HG03565 (cell line): ENCODE measurements at regions not wholly inside any gene's neighbourhood (a gene's known extent, or its start where the extent isn't known, plus 50 kb on each side); places are given as distances from the start of the nearest gene placed in this dataset.

Source experiments
- ATAC-seq: cut with Tn5 transposase; IDR thresholded peaks from one replicate; pipeline ENCODE4 v1.9.1; 2021; ENCODE audit warnings: mild to moderate bottlenecking, moderate library complexity; ENCODE audit not compliant: unreplicated experiment

DNA sequence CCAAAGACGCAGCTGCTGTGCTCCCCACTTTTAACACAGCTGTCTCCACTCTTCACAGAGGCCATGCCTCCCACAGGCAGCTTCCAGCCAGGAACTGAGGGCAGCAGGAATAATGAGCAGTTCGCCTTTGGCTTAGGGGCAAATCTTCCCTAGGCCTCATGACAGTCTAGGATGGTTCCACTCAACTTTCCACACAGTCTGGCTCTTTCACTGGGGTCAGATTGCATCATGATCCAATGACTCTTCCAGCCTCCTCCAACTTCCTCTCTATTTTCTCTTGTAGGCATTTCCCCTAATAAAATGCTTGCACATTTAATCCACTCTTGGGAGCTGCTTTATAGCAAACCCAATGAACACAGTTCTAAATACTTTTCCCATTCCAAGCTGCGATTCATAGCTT lies 271.6 kb upstream of the ATP2B1 start:
- ATAC-seq = no peak

DNA sequence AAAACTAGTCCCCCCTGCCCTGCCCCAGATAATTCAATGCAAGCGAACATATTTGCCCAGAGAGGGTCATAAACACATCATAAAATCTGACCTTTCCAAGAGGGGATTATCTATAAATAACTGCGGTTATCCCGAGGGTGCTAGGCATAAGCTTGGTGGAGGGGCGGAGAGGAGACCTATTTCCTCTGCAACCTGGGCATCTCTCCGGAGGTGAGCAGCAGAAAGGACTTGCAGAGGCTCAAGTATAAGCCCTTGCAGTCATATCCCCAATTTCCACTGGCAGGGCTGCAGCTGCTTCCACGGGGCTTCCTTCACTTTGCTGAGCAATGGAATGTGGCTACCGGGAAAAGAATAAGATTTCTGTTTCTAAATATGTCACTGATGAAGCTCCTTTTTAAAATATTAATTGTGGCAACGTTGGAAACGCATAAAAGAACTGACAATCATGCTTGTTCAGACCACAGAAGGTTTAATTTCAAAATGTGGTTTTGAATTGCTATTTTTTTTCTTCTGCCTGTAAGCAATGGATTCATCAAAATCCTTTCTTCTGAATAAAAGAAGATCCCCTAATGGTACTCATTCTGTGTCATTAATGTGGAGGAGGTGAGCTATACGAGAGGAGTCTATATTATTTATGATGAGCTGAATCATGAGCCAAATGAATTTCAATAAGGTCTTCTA lies 268.9 kb upstream of the ATP2B1 start:
- no peak for ATAC-seq

DNA sequence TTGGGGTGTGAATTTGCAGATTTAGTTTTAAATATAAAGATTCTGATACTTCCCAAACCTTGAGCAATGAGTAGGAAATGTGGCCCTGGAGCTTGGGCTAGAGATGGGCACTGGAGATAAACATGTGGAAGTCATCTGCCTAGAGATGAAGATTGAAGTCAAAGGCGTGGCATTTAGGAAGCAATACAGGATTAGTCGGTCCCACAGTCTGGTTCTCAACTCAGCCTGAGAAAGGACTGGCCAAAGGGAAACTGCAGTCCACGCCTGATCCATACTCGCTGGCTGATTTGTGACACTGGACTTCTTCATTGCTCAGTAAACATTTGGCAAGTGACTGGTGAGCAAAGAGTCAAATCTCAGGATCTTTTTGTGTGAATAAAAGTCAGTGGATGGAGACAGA lies 268.2 kb upstream of the ATP2B1 start:
- no peak for ATAC-seq

DNA sequence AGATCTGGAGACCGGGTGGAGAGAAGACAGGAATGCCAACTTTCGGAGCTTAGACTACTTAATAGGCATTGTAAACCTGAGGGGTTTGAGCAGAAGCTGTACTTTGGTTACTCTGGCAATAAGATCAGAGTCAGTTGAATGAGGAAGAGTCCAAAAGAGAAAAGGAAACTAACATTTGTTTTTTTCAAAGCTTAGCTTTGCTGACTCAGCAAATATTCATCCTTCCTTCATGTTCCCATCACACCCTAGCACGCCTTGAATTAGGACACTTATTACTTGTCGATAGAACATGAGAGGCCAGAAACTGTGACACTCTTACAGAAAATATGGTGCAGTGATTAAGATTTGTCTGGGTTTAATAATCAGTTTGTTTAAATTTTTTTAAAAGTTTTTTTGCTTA lies 266.9 kb upstream of the ATP2B1 start:
- ATAC-seq = no peak

DNA sequence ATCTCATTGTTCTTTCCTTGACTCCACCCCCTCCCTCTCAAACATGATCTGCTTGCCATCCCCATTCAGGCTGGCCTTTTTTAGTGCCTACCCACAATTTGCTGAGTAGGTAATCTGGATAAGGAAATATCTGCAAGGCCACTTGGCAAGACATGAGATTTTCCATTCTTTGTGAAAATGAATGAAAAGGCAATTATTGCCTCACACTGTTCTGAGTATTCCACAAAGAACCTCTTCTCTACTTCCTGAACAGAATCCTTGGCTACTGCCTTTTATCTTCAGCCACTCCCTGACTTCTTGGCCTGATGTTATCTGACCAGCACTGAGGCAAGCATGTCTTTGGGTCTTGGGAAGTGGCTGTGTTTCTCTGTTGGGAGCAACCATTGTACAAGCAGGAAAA lies 263.2 kb upstream of the ATP2B1 start:
- no peak for ATAC-seq

DNA sequence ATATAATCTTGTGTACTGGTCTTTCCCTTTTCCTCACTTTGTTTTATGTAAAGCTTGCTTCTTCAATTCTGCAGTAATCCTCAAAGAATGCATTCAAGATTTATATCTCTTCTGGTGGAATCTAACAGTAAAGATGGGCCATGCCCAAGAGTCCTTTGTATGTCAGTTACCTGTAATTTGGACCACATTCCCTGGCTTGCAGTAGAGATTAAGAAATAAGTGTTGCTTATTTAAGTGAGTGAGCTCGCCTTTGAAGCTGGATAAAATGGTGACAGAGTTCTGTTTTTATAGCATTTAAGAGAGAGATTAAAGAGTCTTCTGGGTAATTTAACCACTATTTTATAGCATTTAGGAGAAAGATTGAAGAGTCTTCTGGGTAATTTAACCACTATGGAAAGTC lies 262.1 kb upstream of the ATP2B1 start:
- ATAC-seq = no peak

DNA sequence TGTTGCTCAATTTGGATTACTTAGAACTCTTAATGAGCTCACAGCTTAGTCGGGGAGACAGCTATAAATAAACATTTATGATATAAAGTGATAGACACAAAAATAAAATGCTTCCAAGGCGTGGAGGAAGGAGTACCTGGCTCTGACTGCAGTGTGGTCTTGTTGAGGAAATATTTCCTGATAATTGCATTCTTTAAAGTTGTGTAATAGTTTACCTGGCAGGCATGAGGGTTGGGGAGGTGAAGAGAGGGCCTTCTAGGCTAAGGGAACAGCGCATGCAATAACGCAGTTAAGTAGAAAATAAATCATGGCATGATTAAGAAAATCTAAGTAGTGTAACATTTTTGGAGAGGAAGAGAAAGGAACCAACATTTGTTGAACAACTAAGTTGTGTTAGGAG lies 260.5 kb upstream of the ATP2B1 start:
- no peak for ATAC-seq

DNA sequence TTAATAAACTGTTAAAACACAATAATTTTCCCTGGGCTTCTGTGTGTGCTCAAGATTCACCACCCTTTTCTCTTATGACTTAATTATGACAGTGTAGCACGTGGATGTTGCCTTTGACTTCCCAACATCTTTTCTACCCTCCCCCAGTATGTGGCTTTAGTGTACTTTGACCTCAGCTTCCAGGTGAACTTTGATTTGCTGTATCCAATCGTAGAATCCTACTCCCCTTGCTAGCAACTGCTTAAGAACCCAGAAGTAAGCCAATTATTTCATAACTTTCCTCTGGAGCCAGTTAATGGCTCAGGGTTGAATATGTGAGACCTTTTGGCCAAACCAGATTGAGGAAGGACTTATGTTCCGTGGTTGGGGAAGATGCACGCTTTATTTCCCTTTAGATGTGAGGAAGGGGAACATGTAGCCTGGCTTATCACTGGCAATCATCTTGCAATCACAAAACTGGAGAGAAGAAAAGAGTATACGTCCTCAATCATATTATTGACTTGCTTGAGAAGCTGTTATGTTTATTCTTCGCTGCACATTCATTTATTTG lies 259.6 kb upstream of the ATP2B1 start:
- ATAC-seq = no peak

DNA sequence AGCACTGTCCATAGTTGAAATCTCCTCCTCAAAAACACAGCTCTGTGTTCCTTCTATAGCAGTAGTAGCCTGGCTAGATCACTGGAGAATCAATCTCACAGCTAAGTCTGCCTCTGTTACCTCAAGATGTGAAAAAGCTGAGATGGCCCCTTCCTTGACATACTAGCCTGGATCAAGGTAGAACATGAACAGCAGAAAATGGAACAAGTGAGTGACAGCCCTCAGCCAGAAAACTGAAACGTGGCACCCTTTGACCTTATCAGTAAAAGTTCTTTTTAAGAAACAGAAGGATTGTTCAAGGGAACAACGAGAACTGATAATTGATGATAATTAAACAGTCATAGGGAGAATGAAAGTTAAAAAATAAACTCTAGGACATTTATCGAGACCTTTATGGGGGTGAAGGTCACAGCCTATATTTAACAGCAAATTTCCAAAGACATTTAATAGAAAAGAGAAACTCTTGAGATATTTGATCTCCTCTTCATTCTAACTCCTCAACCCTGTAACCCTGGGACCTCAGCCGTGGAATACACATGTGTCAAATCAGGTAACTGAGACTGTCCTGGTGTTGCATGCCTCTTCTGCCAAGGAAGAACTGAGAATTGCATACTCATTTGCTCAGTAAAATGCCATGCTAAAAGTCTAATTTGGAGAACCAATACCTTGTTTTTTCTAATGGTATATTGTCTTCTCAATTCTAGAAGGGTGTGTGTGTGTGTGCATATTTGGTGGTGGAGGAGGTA lies 258.0 kb upstream of the ATP2B1 start:
- no peak for ATAC-seq

DNA sequence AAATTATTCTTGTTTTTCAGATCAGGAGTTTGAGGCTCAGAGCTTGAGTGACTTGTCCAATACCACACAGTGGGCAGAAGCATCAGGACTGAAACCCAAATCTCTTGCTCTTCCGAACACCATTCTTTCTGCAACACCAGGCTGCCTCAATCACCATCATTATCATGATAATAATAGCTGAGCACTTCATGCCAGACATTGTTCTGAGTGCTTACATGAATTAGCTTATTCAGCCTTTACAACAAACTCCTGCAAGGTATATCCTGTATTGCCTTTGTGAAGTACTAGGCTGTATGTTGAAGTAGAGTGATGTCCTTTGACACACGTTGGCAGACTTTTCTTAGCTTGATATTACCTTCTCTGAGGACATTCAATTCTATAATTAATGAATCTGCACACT lies 257.4 kb upstream of the ATP2B1 start:
- ATAC-seq = no peak

DNA sequence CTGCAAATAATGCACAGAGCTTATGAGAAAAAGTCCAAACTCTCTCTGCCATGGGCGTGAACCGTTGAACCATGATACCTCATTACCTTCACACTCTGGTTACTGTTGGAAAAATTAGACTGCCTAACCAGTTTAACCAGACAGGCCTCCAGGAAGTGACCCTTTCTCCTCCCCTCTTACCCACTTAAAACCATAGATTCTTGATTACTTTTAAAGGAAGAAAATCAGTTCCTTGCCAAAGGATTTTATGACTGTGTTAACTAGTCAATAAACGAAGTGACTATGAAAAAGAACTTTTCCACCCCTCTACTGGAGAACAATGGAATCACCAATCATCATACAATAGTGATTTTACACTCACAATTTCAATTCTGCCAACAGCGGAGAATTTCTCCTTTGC lies 254.0 kb upstream of the ATP2B1 start:
- no peak for ATAC-seq

DNA sequence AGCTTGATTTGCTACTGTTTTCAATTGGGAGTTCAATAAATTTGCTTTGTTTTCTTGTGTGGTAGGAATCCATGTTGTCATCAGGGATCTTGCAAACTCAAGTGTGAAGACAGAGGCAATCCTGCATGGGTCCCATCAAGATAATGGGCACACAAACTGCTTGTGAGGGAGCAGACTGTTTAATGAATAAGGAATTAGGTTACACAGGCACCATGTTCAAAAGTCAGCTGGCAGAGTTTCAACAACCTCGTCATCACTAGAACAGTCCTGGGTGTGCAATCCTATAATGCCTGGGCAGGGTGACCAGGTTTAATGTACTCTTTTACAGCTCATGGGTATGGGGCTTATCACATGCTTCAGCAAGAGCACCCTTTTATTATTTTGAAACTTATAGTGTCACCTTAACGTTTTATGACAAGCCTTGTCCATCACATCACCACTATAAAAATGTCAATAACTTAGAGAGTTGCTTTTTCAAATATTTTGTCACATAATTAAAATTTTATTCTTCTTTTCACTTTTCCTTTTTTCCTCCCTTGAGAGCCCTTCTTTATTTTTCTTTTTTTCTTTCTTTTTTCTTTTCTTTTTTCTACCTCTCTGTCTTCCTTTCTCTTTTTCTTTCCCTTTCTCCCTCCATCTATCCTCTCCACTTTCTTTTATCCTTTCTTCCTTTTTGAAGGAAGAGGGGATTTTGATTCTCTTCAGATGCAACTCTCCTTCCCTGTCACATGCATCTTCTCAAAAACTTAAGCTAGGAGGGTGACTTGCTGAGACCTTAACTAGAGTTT lies 252.2 kb upstream of the ATP2B1 start:
- no peak for ATAC-seq

DNA sequence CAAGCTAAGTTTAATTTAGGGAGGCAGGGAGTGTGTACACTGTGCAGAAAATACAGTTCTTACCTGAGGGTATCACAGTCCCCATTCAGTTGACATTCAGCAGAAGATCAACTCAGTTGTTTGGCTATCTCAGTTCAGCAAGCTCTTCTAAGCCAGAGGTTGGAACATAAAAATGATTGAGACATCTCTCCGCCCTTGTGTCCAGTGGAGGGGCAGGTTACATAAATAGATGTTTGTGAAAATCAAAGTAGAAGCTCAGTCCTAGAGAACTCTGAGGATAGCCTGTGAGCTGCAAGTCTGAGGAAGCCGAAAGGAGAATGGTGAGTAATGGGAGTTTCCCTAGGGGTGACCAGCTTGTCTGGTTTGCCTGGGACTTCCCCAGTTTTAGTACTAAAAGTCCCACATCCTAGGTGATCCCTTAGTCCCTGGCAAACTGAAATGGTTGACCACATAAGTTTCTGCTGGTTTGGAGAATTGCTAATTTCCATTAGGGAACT lies 251.4 kb upstream of the ATP2B1 start:
- peak; percentile 95 for ATAC-seq

DNA sequence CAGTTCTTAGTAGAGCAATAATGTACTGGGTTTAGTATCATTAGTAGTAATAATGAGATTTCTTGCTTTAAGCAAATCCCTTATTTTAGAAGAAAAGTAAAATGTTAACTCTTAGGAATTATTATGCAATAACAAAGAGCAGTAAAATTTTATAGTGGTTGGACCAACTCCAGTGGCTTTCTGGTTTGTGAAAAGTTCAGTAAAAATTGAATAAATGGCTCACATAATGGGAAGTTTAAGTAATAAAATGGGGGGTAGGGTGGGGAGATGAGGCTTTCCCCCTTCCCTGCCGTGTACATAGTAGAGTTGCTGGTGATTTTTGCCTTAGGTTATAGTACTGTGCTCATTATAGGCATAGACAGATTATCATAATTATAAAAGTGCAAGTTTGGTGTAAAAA lies 250.5 kb upstream of the ATP2B1 start:
- ATAC-seq = no peak

DNA sequence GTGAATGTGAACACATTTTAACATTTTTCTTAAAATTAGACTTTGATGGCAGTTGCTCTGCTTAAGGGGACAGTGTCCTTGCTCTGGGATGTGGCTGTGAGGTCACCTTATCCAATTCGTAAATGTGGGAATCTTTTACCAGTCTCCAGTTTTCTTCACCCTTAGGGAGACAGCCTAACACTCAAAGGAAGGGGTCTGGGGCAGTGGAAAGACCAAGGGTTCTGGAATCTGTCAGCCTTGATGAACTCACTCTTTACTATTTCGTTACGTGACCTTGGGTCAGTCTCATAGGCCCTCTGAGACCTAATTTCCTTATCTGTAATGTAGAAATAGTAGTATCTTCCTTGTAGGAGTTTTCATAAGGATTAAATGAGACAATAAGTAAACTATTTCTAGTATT lies 245.6 kb upstream of the ATP2B1 start:
- ATAC-seq = no peak

DNA sequence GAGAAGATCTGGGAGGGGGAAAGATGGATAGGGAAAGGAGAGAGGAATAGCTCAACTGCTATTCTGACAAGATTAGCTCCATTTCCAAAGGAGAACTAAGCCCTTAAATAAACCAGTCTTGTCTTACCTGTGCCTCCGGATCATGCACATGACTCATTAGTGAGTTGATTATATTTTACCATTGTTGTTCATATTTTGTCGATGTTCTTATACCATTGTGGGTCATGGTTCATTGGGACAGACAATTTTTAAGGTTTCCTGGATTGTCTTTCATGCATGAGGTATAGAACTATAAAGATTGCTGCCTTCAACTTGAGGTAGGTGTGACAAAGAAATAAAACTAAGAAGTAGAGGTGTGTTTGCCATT lies 243.0 kb upstream of the ATP2B1 start:
- no peak for ATAC-seq

DNA sequence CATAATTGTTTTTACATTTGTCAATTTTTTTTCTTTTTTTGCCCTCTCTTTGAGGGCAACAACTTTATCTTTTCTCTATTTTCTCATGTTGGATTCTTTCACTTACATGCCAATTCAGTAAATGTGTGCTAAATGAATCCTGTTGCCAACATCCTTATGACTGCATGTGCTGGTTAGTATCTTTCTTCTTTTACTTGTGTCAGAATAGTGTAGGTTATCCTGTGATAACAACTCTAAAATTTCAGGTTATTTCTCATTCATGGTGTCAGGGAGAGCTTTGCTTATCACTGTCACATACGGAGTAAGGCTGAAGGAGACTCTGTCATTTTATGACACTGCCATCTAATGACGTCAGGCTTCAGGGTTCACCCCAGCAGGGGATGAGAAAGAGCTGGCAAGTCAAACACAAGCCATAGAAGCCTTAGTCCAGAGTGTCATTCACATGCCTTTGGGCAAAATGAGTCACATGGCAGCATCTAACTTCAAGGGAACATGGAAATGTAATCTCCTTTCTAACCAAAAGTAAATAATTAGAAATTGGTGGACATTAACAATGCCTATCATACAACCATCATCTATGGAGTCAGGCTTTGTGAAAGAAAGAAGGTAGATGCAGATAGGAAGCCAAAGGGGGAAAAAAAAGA lies 242.5 kb upstream of the ATP2B1 start:
- ATAC-seq = no peak

DNA sequence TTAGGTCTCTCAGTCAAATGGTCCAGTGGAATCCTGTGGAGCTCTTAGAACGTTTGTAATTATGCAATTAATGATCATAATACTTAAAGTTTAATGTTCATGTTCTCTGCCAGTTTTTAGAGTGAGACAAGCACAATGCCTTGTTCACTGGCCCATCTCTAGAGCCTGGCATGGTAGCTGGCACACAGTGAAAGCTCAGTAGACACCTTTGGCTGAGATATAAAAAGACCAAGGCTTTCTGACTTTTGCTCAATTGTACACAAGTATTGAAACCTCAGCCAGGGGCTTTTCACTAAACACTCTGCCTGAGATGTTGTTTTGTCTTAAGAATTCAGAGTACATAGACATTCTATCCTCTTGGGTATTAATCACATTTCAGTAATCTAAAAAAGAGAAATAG lies 241.8 kb upstream of the ATP2B1 start:
- ATAC-seq = peak; percentile 23

DNA sequence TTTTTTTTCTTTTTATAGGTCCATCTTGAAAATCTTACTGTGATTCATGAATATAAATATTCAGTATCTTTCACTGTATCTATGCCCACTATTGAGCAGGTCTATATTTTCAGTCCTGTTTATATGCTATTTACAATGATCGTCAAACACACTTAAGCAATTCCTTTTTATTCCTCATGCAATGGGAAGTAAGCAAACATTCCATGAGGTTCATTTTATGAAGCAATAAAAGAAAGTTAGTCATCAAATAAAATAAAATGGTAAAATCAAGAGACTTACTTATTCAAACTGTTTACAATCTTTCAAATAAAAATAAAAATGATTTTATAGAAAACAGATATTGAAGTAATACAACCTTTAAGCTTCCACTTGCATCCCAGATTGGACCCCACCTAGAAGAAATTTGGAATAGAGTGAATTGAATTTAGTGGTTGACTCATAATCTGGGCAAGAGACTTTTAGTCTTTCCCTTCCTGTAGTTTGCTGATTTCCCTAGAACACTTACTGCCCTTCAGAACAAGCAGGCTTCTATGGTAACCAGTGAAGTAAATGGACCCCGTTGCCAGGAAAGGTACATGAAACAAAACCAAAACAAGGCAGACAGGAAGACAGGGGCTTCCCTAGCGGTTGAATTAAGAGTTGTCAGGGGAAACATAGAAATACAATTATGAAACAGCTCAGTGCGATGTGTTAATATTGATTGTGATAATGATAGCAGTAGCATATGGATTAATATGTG lies 241.0 kb upstream of the ATP2B1 start:
- peak; percentile 87 for ATAC-seq
